ENCODE measurements at regions not wholly inside any gene's neighbourhood (a gene's known extent, or its start where the extent isn't known, plus 50 kb on each side); places are given as distances from the start of the nearest gene placed in this dataset.
"Not testable (repeated sequence)": the region's sequence is repeated elsewhere in the genome, so short reads cannot be mapped to it uniquely, and the experiment has no call there.

DNA sequence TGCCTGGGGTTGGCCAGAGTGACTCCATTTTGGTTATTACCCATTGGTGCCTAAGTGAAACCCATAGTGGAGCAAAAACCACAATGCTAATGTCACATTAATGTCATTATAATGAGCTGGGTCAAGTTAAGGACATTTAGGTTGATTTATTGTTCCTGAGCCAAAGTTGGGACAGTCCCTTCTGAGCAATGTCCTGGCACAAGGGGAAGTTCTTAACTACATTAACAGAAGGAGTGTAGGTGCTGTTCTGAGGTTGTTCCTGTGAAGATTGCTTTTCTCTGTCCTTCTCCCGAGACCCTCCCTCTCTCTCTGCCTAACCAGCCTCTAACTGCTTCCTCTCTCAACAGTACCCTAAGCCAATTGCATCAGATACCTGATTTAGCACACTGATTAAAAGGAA is 1956.8 kb upstream of the PCDH10 start:
- DNase-seq, result no peak

DNA sequence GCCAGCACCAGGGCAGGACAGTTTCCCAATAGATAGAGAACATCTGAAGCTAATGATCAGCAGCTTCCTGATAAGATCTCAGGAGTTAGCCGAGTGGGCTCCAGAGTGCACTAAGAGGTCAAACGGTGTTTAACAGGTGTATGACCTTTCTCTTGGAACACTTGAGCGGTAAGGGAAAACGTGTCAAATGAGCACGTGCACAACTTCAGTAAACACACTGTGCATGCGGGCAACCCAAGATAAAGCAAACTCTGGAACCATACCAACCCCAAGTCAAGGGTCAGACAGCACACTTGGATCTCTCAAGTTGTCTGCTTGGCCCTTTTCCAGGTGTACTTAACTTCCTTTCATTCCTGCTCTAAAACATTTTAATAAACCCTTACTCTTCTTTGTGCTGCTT is 1941.5 kb upstream of the PCDH10 start:
- no peak for DNase-seq

DNA sequence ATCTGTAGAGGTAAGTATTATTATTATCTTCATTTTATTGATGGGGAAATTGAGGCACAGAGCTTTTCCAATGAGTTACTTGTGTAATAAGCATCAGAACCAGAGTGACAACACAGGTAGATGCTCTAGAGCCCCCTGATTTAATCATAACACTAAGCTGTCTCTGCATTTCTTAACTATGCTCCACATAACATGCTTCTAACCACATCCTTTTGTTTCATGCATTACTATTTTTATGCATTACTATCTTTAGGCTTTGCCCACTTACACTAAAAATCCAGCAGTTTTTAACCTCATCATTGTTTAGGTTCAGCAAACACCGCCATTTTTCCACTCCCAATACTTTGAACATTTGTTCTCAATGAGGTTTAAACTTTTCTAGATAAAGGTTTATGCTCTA is 1900.8 kb upstream of the PCDH10 start:
- DNase-seq, result no peak

DNA sequence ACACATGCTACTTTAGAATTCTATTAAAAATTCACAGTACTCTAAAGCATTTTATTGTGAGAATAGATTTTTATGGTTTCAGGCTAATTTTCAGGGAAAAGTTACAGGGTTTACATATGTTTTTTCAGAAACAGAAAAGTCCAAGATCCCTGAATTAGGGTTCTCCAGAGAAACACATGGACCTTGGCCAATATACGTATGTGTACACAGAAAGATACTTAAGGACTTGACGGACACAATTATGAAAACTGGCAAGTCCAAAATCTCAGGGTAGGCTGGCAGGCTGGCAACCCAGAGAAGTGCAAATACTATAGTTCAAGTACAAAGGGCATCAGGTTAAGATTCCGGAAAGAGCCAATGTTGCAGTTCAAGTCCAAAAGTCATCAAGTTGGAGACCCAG is 1897.8 kb upstream of the PCDH10 start:
- no peak for DNase-seq

DNA sequence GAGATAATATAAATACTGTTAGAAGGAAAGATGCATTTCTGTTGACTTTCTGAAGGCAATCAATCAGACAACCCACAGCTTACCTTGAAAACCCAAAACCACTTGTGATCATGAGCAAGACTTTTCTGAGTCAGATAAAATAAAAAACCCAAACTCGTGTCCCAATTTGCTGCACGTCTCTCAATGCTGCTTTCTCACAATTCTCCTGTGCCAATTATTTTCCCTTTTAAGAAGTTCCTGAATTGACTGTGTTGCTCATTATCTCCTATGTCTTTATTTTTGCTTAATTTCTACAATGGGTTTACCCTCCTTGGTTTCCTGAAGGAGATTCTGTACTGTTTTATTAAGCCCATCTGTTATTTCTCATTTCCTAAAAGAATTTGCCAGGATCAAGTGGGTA is 1891.9 kb upstream of the PCDH10 start:
- DNase-seq, result no peak

DNA sequence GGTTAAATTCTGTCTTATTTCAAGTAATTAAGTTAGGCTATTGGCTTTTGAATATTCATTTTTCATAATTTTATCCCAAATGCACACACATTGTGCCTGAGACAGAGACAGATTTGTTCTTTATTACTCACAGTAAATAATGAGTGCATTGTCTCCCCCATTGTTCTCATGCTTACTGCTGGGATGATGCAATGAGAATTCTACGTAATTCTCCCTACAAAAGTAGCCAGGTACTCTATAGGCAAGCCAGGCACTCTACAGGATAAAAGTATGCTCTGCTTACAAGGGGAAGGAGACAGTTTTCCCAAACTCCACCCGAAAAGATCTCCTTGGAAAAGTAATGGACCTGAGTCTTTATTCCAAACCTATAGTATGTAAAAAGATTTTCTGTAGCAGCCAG is 1890.7 kb upstream of the PCDH10 start:
- no peak for DNase-seq

DNA sequence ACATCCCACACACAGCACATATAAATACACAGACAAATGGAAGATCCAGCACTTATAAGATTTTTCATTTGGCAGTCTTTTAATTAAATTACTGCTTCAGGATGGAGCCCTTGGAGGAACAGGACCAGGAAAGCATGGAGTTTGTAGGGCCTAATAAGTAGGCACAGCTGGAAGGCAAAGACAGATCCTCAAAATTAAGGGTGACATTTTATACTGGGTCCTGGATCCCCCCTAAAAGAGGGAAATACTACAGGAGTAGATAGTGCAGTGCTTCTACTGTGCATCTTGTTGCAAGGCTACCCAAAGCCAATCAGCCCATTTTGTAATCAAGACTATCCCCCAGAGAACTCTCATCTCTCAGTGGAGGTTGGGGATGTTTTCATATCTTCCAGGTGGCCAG is 1860.7 kb upstream of the PCDH10 start:
- DNase-seq, result no peak

DNA sequence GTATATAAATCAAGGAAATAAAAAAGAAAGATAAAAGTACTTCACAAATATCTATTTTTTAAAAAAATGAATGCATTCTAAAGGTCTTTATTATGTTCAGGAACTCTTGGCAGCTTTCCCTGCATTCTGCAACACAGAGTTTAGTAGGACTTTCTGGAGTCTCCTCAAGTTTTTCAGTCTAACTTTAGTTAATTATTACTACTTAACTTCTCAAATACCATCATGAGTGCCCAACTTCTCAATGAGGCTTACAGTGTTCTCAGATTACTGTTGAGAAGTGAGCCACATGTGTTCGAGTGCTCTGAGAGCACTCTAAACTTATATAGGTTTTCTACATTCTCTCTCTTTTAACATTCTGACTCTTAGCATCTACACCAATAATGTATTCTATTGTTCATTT is 1852.9 kb upstream of the PCDH10 start:
- DNase-seq, result no peak

DNA sequence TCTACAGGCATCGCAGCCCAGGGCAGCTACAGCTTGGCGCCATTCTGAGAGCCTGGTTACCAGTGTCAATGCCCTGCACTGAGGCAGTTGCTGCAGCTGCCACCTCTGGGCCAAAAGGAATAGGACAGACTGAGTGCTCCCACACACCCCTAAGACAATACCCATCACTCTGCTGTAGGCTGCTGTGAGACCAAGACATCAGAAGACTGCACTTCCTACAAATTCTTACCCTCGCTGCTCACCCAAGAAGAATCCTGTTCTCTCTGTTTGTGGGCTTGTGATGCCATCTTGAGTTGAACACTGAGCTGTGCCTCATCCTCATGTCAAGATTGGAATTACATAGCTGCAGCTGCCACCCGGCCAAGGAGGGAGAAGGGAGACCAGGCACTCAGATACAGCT is 1847.0 kb upstream of the PCDH10 start:
- DNase-seq, result no peak

DNA sequence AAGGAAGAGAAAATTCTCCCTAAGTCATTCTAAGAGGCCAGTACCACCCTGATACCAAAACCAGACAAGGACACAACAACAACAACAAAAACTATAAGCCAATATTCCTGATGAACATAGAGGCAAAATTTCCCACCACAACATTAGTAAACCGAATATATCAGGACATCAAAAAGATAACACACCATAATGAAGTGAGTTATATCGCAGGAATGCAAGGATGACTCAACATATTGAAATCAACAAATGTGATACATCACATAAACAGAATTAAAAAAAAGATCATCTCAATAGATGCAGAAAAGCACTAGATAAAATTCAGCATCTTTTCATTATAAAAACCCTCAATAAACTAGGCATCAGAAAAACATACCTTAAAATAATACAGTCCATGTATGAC is 1844.4 kb upstream of the PCDH10 start:
- no peak for DNase-seq

DNA sequence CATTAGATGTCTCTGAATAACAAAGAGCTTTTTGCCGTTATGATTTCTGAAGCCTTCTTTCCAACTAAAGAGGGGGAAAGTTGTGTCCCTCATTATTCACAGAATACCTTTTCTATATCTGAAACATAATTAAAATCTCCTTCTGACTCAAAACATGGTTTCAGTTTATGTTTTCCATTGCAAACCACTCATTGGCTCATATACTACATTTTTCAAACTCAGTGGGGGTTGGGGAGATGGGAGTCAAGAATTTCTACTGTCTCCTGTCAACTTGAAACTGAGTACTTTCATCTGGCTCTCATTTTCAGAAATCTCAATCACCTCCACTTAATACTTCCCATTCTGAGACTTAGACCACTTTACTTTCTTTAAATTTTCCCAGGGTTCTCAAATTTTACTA is 1839.5 kb upstream of the PCDH10 start:
- DNase-seq, result no peak

DNA sequence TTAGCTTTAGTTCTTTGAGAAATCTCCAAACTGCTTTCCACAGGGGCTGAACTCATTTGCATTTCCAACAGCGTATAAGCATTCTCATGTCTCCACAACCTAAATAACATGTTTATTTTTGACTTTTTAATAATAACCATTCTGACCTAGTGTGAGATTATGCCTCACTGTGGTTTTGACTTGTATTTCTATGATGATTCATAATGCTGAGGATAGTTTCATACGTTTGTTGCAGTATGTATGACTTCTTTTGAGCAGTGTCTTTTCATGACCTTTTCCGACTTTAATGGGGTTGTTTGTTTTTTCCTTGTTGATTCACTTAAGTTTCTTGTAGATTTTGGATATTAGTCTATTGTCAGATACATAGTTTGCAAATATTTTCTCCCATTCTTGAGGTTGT is 1833.0 kb upstream of the PCDH10 start:
- no peak for DNase-seq

DNA sequence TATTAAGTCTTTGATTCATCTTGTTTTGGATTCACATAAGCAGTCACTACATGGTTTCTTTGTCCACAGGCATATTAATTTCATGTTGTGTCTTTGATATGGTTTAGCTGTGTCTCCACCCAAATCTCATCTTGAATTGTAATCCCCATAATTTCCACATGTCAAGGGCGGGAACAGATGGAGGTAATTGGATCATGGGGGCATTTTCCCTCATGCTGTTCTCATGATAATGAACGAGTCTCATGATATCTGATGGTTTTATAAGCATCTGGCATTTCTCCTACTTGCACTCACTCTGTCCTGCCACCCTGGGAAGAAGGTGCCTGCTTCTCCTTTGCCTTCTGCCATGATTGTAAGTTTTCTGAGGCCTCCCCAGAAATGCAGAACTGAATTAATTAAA is 1811.2 kb upstream of the PCDH10 start:
- DNase-seq, result no peak

DNA sequence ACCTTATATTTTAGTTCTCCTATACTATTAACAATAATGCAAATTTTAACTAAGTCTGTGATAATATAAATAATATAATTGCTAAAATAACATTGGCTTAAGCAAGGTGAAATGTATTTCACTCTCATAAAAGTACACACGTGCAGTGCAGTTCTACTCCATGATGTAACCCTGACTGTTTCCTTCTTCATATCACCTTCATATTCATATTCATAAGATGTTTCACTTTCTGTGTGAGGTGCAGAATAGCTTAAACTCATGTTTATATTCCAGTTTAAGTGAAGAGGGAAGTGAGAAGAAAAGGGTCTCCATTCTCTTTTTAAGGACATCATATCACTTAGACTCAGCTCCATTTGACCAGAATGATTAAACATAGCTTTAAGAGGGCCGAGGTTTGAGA is 1810.0 kb upstream of the PCDH10 start:
- DNase-seq, result no peak

DNA sequence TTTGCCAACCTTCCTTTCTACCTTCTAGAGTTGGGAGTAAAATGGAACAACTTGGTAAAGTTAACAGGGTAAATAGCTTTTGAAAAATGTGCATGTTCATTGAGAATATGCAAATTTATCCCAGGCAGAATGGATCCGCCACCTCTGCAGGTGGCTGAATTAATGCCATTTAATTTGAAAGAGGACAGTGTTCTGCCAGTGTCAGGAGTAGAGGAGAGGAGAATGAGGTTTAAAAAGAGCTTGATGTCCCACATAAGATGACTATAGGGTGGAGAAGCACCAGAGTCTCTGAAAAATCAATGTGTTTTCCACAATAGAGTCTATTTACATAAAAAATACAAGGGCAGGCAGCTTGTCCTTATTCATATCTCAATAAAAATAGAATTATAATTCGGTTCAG is 1804.3 kb upstream of the PCDH10 start:
- DNase-seq, result no peak

DNA sequence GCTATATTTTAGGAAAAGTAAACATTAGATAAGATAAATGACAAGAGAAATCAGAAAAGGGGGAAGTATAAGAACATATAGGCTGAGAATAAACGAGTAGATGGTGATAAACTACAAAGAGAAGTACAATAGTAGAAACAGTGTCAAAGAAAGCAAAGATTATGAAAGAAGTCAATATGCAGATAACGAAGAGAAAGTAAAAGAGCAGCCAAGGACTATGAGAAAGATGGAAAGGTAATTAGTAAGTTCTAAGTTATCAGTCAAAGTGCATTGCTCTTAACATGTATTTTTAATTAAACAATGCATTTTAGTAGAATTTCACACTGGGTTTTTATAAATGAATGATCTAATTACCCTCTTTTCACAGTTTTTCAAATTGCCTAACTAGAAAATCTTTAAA is 1801.3 kb upstream of the PCDH10 start:
- DNase-seq, result no peak

DNA sequence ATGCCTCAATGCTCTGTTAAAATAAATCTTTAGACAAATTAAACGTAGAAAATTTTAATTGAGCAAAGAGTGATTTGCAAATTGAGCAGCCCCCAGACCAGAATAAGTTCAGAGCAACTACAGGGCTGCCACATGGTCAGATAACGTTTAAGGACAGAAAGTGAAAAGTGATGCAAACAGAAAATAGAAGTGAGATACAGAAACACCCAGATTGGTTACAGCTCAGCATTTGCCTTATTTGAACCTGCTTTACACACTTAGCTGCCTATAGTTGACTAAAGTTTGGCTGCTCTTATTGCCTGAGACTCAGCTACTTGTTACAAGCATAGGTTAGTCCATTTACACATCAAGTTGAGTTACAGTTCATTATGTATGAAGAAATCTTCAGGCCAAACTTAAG is 1800.8 kb upstream of the PCDH10 start:
- no peak for DNase-seq

DNA sequence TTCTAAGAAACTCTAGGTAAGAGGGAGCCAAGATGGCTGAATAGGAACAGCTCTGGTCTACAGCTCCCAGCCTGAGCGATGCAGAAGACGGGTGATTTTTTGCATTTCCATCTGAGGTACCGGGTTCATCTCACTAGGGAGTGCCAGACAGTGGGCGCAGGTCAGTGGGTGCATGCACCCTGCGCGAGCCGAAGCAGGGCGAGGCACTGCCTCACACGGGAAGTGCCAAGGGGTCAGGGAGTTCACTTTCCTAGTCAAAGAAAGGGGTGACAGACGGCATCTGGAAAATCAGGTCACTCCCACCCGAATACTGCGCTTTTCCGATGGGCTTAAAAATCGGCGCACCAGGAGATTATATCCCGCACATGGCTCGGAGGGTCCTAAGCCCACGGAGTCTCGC is 1796.7 kb upstream of the PCDH10 start:
- DNase-seq, result not testable (repeated sequence)

DNA sequence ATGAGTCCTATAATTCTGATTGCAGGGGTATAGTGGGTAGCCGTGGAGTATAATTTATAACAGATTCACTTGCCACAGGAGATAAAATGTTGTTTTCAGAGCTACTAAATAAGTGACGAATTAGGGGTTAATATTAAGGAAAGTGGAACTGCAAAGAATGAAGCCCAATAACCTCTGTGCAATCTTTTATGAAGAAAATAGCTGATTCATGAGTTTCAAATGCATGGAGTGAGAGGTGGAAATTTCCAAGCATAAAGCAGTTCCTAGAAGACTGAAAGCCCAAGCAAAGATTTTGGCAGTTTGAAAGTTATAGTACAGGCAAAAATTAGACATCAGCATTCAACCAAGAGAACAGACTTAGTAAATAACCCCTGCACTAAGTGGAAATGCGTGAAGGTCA is 1782.4 kb upstream of the PCDH10 start:
- DNase-seq, result no peak

DNA sequence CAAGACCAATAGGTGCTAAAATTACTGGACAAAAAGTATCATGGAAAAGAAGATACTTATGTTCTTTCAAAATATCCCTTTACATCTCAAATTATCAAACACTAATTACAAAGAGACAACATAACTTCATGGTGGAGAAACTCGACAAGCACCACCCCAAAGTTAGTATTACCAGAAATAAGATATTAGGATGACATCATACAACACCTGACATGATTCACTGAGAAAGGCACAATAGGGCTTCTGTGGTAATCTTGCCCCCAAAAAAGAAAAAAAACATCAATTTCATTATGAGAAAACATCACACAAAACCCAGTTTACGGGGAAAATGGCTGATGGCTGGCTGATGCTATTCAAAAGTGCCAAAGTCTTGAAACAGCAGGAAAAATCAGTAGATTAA is 1781.7 kb upstream of the PCDH10 start:
- no peak for DNase-seq

DNA sequence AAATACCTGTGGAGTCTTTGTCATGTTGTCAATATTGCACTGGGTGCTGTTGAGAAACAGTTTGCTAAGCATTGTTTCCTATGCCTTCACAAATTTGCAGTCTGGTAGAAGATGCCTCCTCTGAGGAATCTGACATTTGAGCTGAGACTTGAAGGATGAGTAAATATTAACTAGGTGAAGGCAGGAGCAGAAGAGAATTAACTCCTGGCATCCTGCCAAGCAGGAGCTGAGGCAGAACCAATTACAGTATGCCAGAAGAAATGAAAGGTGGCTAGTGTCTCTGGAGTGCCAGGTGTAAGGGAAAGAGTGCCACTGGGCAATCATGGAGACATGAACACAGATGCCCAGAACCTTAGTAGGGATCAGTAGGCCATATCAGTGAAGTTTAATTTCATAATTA is 1778.2 kb upstream of the PCDH10 start:
- DNase-seq, result peak; percentile 34

DNA sequence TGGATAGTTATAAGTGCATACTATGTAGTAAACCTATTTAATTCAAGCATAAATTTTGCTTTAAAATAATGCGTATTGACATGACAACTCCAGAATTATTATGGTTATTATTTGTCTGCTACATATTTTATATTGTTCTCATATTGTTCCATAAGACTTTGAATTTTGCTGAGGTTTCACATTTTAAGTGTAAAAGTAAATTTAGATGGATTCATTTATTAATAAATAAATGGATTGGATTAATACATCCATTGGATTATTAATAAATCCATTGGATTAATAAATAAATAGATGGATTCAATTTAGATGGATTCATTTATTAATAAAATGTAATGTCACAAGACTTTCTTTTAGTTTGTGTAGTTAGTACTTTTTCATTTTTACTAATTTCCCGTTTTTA is 1768.0 kb upstream of the PCDH10 start:
- DNase-seq, result no peak

DNA sequence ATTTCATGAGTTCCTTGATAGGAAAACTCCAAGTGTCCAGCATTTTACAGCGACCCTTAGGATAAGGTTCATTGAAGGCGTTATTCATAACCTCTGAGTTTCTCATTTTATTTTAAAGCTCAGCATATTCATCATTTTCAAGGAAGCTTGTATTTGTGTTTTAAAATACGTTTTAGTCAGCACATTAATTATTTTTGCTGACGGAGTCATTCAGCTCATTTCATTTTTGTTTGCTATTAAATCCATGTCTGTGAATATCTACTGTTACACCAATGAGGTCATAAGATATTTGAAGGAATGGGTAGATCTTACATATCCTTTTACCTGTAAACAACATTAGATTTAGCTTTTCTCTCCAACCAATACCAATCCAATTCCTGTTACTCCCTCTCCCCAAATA is 1766.3 kb upstream of the PCDH10 start:
- no peak for DNase-seq

DNA sequence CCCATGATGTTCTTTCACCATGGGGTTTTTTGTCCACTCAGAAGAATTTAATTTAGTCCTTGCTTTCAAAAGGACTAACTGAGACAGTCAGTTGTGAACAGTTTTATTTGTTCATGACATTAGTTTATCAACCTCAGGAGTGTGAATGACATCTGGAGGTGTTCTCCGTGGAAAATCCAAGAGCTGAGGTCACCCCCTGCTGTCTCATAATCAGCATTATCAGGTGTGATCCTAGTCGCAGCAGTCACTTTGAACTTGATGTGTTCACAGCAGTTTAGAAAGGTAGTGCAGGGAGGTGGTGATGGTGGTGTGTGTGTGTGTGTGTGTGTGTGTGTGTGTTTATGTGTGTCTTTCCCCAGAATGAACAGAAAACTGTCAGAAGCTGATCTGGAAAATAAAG is 1760.8 kb upstream of the PCDH10 start:
- DNase-seq, result no peak

DNA sequence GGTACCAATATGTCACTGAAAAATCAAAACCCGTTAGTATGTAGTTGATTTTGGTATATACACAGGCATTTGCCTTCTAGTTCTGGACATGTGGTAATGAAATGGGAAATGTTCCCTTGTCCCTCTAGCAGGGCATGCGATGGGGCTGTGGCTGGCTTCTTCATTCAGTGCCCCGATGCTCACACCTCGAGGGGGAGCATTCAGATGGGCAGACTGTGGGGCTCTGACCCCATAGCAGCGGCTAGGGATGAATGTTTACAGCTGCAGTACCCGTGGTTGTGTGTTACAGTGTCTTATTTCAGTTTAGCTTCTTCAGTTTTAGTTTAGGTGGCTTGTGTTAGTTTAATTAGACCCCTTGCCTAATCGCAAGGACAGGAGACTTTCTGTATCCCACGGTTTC is 1741.0 kb upstream of the PCDH10 start:
- no peak for DNase-seq

DNA sequence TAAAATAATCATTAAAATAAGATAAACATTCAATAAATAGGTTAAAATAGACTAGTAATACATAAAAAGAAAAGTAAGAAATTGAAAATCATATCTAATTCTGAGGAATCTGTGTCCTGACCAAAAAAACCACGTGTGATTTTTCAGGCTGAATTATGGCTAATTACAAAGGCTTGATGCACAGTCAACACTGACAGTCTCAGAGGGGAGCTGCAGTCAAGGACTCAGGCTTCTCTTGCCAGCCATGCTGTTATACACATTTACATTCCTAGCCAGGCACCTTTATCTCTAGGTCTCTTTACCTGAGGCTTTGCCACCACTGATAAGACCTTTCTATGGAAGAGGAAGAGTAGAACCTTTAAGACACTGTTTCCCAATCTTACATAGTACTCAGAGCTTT is 1737.7 kb upstream of the PCDH10 start:
- DNase-seq, result no peak

DNA sequence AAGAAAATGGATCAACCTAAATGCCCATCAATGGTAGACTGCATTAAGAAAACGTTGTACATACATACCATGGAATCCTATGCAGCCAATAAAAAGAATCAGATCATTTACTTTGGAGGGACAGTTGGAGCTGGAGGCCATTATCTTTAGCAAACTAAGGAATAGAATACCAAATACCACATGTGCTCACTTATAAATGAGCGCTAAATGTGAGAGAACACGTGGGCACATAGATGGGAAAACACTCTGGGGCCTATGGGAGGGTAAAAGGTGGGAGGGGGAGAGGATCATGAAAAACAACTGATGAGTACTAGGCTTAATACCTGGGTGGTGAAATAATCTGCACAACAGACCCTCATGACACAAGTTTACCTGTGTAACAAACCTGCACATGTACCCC is 1729.9 kb upstream of the PCDH10 start:
- DNase-seq, result no peak
